Ascending aorta (tissue), 2 donors: ENCODE measurements at regions not wholly inside any gene's neighbourhood (a gene's known extent, or its start where the extent isn't known, plus 50 kb on each side); places are given as distances from the start of the nearest gene placed in this dataset.
A peak's percentile ranks its signal among the peaks of the same experiment; 100 is the strongest.

Source experiments
- DNase-seq, 2 donors: peaks; one replicate each; pipeline ENCODE4 v3.0.0-alpha.2; 2019; ENCODE audit warnings: low spot score in 2 of 2
- H3K27ac ChIP-seq, 2 donors: fragments of 200-600 bp; sonication (generic); one replicate each; pipeline ENCODE4 v1.5.1; 2016 to 2017; ENCODE audit warnings: mild to moderate bottlenecking in 1 of 2
- H3K27me3 ChIP-seq: fragments of 200-600 bp; sonication (generic); one replicate; pipeline ENCODE4 v1.5.1; 2017
- H3K36me3 ChIP-seq, 2 donors: fragments of 200-600 bp; sonication (generic); one replicate each; pipeline ENCODE4 v1.5.1; 2016
- H3K4me1 ChIP-seq, 2 donors: fragments of 200-600 bp; sonication (generic); one replicate each; pipeline ENCODE4 v1.5.1; 2016 to 2017; ENCODE audit warnings: mild to moderate bottlenecking in 1 of 2
- H3K4me3 ChIP-seq, 2 donors: fragments of 200-600 bp; sonication (generic); one replicate each; pipeline ENCODE4 v1.5.1; 2016 to 2017; ENCODE audit warnings: mild to moderate bottlenecking in 1 of 2
- H3K9me3 ChIP-seq, 2 donors: fragments of 200-600 bp; sonication (generic); one replicate each; pipeline ENCODE4 v1.5.1; 2016
- CTCF ChIP-seq, 3 experiments: fragments of 200-600 bp in 2 of 3; fragments of 450-650 bp in 1 of 3; sonication (generic) in 2 of 3; IDR thresholded peaks; one replicate each; pipeline ENCODE4 v1.5.1; 2016 to 2019; ENCODE audit warnings: antibody characterized with exemption in 3 of 3, mild to moderate bottlenecking in 1 of 3, moderate library complexity in 1 of 3
- intact Hi-C: fragments of 100-400 bp; cut with DNase I; formaldehyde crosslinking; loops from one replicate; pipeline ENCODE4 v1.15.1; 2023

GRCh38 chr14:101116065-101116464 is 212.5 kb upstream of the RTL1 start:
- Histone ChIP-seq H3K27me3 (no peaks in the 10 kb centered on the region), H3K4me3 (no peak overlapping the region), H3K4me1 (no peaks in the 10 kb centered on the region), H3K36me3 (no peaks in the 10 kb centered on the region), H3K27ac (no peak overlapping the region), H3K9me3 (no peaks in the 10 kb centered on the region)
- no peak for TF ChIP-seq CTCF (IDR thresholded peaks at IDR 0.05)
- DNase-seq, result no peak
- intact Hi-C loops, result no loop called here

- H3K27ac ChIP-seq, result no peak overlapping the region
- TF ChIP-seq CTCF (IDR thresholded peaks at IDR 0.05), result no peak
- no peak overlapping the region for H3K4me3 ChIP-seq
- DNase-seq, result peak in 1 of 2 donors; percentile 27
- intact Hi-C loops, result no loop called here
- H3K36me3 ChIP-seq, result no peaks in the 10 kb centered on the region
- no peaks in the 10 kb centered on the region for H3K9me3 ChIP-seq
- H3K4me1 ChIP-seq, result no peaks in the 10 kb centered on the region
- no peaks in the 10 kb centered on the region for H3K27me3 ChIP-seq
Observed at GRCh38 chr14:101116486-101117130, 213.1 kb upstream of the RTL1 start.

GRCh38 chr14:101117543-101117942 is 214.0 kb upstream of the RTL1 start:
- no peak for DNase-seq
- intact Hi-C loops, result no loop called here
- TF ChIP-seq CTCF (IDR thresholded peaks at IDR 0.05), result no peak
- Histone ChIP-seq H3K27me3 (no peaks in the 10 kb centered on the region), H3K4me1 (no peaks in the 10 kb centered on the region), H3K4me3 (no peak overlapping the region), H3K9me3 (no peaks in the 10 kb centered on the region), H3K27ac (no peak overlapping the region), H3K36me3 (no peaks in the 10 kb centered on the region)

- DNase-seq, result peak in 1 of 2 donors; percentile 16
- intact Hi-C loops, result no loop called here
- H3K4me1 ChIP-seq, result no peaks in the 10 kb centered on the region
Observed at GRCh38 chr14:101118233-101118632, 214.7 kb upstream of the RTL1 start.

GRCh38 chr14:101118746-101119591 is 215.4 kb upstream of the RTL1 start:
- TF ChIP-seq CTCF (IDR thresholded peaks at IDR 0.05), result no peak
- Histone ChIP-seq H3K4me1 (no peaks in the 10 kb centered on the region), H3K4me3 (no peak overlapping the region), H3K27me3 (no peaks in the 10 kb centered on the region), H3K36me3 (no peaks in the 10 kb centered on the region), H3K27ac (no peak overlapping the region), H3K9me3 (no peaks in the 10 kb centered on the region)
- intact Hi-C loops, result no loop called here
- DNase-seq, result peak in 1 of 2 donors; percentile 46

More at GRCh38 chr14:101118233-101118632, 214.7 kb upstream of the RTL1 start:
- no peaks in the 10 kb centered on the region for H3K36me3 ChIP-seq
- no peaks in the 10 kb centered on the region for H3K27me3 ChIP-seq
- no peaks in the 10 kb centered on the region for H3K9me3 ChIP-seq
- no peak overlapping the region for H3K4me3 ChIP-seq
- TF ChIP-seq CTCF (IDR thresholded peaks at IDR 0.05), result no peak
- no peak overlapping the region for H3K27ac ChIP-seq
